Activated T-cell treated with anti-CD3 and anti-CD28 coated beads for 48 hours (primary cell): ENCODE measurements at regions not wholly inside any gene's neighbourhood (a gene's known extent, or its start where the extent isn't known, plus 50 kb on each side); places are given as distances from the start of the nearest gene placed in this dataset.

Experiments
- DNase-seq: peaks from one replicate; pipeline ENCODE4 v3.0.0-alpha.2; 2020; ENCODE audit warnings: low read depth

GRCh38 chr20:22315073-22315472, 269.3 kb downstream of the FOXA2 start:
- no peak for DNase-seq

GRCh38 chr20:22312744-22313346, 271.5 kb downstream of the FOXA2 start:
- DNase-seq, result no peak

DNA sequence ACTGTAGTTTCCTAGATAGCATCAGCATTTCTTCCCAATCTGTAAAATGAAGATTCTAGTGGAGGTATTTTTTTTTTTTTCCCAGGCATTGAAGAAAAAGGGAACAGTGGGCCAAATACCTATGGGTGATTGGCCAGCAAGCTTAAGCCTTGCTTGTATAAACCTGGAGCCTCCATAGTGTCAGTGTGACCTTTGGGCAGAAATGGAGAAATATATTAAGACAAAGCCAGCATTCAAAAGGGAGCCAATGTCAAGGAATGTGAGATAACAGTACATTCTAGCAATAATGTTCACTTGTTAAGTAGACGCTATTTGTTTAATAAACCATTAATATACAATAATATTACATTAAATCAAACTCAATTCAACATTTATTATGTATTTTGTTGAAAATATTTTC, 275.4 kb downstream of the FOXA2 start:
- DNase-seq, result no peak

- DNase-seq, result no peak
Observed at GRCh38 chr20:22307409-22307808, 277.0 kb downstream of the FOXA2 start.

DNA sequence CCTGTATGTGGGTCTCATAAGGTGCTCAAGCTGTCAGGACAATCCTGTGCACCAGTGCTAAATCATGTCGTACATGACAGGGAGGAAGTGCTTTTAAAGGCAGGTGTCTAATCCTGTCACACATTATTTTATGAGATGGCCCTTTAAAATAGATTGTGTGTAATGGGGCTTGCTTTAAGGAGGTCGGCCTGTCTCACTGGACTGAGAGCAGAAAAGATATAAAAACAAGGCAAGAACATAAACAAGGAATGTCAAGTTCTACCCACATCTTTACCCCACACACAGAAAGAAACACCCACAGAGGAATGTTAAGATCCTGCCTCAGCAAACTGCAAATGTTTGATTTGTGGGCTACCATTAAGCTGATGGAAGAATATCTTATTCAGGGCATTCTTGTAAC, 279.0 kb downstream of the FOXA2 start:
- no peak for DNase-seq

DNA sequence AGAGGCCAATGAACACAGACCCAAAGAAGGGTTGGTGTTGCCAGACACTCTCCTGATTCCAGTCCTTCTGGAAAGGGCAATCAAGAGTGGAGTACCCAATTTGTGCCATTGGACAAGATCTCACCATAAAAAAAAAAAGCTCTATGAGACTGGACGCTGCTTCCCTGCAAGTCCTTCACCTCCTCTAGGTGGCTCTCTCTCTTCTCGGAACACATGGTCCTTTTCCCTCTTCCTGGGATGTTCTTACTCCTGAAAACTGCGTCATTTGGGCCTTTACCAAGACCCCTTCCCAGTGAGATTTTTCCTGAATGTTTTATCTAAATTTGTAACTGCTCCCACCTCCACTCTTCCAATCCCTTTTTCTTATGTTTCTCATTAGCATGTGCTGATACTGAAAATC, 280.8 kb downstream of the FOXA2 start:
- no peak for DNase-seq

GRCh38 chr20:22302039-22302438, 282.3 kb downstream of the FOXA2 start:
- DNase-seq, result no peak

DNA sequence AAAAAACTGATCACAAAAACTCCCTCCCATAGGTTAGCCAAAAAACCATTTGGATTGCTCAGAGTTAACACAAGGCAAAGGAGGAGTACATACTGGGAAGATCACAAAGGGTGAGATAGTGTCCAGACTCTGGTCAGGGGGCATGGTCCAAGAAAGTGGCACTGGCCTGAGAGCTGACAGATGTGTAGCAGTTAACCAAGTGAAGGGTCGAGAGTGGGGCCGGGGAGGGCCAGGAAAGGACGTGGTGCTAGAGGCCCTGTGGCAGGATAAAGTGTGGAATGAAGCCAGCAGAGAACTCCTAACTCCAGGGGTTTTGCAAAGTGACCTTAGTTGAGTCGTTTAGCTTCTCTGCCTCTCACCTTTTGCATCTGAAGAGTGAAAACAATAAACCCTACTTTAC, 290.5 kb downstream of the FOXA2 start:
- DNase-seq, result no peak

GRCh38 chr20:22289442-22289841, 294.9 kb downstream of the FOXA2 start:
- no peak for DNase-seq

DNA sequence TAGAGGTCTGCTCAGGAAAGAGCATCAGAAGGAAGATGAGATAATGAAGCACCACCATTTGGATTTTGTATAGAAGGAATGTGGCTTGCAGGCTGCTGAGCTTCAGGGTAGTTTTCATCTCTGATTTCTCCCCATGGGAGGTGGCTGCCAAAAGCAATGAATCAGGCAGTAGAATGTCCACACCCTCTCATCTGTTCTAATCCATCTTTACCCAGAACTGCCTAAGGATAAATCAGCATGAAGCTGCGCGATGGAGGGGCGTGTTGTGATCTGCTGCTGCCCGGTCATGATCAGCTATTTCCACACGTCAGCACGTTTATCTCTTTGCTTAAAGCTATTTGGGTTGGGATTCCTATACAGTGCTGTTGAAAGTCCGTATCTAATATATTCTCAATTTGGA, 295.4 kb downstream of the FOXA2 start:
- no peak for DNase-seq

DNA sequence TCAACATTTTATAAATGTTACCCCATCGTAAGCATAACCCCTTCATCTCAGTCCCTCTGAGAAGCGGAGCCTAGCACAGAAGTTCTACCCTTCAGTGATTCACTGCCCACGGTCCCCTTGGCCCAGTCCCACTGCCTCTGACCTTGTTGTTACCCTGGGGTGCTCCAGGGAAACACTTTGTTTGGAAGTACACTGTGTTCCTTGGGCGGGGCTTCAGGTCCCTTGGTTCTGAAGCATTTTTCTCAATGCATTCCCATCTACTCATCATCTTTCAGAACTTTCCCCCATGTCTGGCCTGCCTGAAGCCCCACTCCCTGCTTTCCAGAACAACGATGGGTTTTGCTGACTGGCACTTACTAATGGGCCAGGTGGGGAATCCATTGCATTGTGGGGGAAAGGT, 296.2 kb downstream of the FOXA2 start:
- no peak for DNase-seq

- no peak for DNase-seq
Observed at GRCh38 chr20:22285555-22285954, 298.8 kb downstream of the FOXA2 start.

- DNase-seq, result no peak
Observed at GRCh38 chr20:22282696-22283095, 301.7 kb downstream of the FOXA2 start.

DNA sequence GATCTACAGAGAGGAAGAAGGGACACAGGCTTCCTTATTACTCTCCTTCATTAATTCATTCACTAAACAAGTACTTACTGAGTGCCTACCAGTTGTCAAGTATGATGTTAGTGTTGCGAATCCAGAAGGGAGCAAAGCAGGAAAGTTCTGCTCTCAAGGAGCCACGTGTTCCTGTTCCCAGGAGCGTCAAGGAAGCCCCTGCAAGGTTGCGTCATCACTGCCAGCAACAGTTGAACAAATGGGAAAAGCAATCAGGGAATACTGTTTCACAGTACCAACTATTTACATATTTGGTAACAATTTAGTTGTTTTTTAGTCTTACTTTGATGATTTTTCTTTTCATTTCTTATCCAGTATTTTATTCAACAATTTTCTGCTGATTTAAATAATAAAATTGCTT, 310.0 kb downstream of the FOXA2 start:
- DNase-seq, result no peak

- DNase-seq, result no peak
Observed at GRCh38 chr20:22268675-22269074, 315.7 kb downstream of the FOXA2 start.

DNA sequence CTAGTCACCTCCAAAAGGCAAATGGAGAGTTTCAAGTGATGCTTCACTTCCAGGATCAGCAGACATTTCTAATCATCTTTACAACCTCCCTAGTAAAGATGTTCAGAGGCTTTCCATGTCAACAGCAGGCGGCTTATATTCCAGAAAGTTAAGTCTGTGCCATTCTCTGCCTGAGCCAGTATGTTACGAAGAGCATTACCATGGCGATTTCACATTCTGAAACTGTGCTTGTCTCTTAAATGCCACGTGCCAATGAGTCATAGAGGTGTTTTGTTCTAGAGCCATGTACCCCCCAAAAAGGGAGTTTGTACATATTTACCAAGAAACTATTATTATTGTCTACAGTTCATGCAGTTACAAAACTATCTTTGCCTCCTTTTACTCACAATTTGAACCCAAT, 319.5 kb downstream of the FOXA2 start:
- DNase-seq, result no peak

DNA sequence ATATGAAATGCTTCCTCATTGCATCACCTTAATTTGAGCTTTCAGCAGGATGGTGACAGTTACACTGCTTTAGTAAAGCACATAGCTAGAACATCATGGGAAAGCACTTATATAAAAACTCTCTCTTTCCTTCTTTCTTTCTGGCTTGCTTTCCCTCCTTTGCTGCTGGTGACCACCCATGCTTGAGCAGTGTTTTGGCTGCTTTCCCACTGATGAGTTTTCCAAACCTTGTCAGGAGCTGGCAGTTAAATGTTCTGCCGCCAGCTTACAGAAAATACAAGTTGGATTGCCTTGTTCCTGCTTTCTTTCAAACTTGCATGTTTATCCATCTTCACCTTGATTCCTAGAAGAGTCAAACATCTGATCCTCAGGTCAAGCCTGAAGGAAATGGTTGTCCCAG, 323.9 kb downstream of the FOXA2 start:
- no peak for DNase-seq

DNA sequence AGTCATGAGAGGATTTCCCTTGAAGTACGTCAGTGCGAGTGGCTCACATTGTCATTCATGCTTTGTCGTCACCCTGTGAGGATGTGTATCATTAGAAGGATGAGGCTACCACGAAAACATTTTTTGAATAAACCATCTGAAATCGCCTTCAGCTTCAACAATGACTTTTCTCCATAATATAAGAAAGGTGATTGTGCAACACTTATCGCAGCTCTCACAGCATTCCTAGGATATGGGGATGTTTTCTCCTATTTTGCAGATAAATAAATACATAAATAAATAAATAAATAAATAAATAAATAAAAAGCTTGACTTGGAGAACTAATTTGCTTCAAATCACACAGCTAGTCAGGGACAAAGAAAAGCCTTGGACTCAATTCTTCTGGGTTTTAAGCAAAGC, 326.5 kb downstream of the FOXA2 start:
- DNase-seq, result no peak

DNA sequence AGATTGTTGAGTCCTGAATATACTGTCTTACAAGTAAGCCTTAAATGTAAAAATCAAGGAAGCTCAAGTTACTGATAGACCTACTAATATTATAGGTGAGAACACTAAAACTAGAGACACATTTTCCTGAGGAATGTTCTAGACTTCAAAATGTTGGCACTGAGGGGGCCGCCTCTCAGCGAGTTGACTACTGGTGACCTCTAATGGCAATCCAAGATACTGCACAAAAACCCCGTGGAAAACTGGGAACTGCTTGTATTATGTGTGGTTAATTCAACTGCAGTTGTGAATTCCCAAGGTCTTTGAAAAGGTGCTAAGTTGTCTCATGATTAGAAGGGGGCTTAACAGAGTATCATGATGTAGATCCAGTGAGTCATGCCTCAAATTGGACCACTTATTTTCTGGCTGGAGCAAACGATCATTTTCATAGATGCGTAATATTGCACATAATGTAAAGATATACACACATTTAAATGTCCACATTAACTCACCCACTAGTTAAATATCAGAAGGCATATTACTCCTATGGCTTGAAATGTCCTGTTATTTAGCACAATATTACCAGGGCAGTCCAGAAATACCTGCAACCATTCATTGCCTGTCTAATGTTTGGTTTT, 336.2 kb downstream of the FOXA2 start:
- no peak for DNase-seq

DNA sequence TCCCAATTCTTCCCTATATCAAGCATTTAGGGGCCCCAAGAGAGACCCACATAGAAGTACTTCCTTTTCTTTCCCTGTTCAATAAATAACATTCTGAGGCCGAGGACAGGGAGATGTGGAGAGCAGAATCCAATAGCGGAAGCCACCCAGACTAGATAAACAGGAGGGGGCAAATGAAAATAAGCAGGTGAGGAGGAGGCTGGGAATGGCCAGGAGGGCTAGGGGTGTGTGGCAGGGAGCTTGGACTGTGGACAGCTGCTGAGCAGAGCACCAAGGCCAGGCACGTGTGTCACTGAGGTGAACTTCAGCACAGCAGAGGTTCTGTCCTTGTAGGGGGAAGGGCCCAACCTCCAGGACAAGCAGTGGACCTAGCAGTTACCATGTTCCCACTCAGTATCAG, 339.2 kb downstream of the FOXA2 start:
- no peak for DNase-seq

DNA sequence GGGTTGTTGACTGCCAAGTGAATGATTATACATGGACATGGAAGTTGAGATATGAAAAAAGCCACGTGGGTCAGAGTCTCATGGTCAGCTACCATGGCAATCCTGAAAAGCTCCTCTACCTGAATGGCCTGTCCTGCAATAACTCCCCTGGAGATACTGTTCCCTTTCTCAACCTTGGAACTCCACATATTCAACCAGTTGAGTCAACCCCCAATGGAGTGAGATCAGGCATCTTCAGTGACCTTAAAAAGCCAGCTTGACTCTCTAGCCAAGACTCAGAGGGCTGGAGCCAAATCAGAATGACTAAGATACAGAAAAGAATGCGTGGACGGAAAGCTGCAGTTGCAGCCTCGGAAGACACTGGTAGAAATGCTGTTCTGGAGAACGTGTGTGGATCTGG, 341.3 kb downstream of the FOXA2 start:
- DNase-seq, result no peak

DNA sequence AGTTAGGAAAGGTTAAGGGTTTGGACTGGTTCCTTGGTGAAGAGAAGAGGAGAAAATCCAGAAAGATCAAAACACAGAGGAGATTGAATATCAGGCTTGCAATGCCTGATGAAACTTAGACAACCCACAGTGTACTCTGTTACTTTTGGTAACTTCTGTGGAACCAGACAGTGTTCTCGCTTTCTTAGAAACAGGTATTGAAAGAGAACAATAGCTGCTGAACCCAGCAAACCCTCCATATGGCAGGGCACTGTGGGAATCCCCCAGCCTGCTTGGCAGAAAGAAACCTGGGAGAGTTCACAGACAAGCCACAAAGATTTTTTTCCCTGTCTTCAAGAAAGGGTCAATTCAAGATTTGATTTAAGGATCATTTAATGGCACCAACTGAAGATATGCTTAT, 342.8 kb downstream of the FOXA2 start:
- no peak for DNase-seq

DNA sequence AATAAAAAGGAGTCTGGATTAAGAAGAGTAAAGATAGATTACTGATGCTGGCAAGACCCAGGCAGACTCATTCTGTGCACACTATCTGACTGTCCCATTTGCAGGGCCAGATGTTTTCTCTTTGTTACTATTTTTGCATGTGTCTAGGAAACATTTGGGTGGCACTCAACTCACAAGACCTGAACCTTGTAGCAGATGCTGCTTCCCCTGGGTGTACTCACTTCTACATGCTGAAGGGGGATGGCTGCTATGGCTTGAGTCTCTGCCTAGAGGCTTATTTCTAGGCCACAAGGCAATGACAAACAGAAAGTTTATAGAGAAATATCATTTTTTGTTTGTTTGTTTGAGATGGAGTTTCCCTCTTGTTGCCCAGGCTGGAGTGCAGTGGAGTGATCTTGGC, 351.4 kb downstream of the FOXA2 start:
- DNase-seq, result no peak

GRCh38 chr20:22232473-22232872, 351.9 kb downstream of the FOXA2 start:
- DNase-seq, result no peak
